GM10266 (cell line): ENCODE measurements at regions not wholly inside any gene's neighbourhood (a gene's known extent, or its start where the extent isn't known, plus 50 kb on each side); places are given as distances from the start of the nearest gene placed in this dataset.
A peak's percentile ranks its signal among the peaks of the same experiment; 100 is the strongest.
"Not testable (repeated sequence)": the region's sequence is repeated elsewhere in the genome, so short reads cannot be mapped to it uniquely, and the experiment has no call there.

Experiments used
- DNase-seq: peaks from one replicate; pipeline ENCODE4 v3.0.0; 2012; ENCODE audit errors: extremely low spot score
- TF ChIP-seq, protein P1 (sequence below): IDR thresholded peaks from 2 replicates; pipeline ENCODE4 v1.5.1; 2012; ENCODE audit warnings: mild to moderate bottlenecking, low read depth; ENCODE audit not compliant: control insufficient read depth, insufficient read depth; ENCODE audit errors: missing control alignments

DNA sequence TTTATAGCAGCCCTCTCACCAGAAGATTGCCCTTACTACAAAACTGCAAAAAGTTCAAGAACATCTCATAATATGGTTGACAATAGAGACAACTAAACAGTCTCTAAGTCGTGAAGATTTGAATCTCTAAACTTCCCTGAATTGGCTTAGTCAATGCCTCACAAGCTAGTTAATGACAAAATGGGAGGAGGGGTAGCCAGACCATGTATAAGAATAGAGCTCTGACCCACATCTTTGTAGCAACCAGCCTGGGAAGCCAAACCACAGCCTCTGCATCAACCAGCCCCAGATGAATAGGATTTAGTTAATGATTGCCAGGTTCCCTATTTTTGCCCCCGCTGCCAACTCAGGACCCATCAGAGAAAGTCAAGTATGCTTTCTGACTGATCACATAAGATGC, 1265.9 kb upstream of the PCDH10 start:
- not testable (repeated sequence) for DNase-seq

DNA sequence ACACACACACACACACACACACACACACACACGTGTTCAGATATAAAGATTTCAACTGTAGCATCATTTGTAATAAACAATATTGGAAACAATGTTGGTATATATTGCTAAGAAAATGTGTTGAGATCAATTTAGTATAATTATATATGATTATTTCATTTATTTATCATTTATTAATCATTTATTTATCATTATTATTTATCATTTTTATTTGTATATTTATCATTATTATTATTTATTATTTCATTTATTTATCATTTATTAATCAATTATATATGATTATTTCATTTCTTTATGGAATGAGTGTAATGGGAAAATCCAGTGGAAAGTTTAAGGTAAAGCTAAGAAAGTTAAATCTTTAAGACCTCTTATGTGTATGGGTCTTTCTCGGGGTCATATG, 1223.4 kb upstream of the PCDH10 start:
- DNase-seq: not testable (repeated sequence)

DNA sequence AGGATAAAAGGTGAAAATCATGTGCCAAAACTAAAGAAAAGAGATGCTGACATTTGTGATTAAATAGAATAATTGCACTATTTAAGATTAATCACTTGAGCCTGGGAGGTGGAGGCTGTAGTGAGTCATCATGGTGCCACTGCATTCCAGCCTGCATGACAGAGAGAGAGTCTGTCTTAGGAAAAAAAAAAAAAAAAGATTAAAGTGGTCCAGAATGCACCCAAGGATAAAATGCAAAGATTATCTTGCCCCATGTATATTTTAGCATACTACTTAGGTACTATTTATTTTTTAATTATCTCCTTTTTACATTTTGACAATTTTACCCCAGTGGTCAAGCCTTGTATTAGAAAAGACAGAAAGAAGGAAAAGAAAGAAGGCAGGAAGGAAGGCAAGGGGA, 1181.4 kb upstream of the PCDH10 start:
- DNase-seq: not testable (repeated sequence)

DNA sequence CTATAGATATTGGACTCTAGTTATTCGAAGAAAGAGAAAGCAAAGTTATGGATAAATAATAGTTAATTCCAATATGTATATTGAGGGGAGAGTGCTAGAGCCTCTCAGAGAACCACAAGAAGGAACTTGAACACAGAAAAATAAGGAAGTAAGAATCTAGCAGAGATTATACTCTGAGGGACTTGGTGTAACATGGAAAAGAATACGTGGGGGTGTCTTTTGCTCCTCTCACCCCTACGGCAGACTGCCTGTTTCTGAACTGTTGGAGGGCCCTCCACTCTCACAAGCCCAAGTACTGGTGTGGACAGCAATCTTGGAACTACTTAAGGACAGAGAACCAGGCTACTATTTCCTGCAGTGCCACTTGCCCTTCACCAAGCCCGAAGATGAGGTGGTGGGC, 1174.4 kb upstream of the PCDH10 start:
- peak; percentile 12 for DNase-seq
- TF ChIP-seq, protein P1, sequence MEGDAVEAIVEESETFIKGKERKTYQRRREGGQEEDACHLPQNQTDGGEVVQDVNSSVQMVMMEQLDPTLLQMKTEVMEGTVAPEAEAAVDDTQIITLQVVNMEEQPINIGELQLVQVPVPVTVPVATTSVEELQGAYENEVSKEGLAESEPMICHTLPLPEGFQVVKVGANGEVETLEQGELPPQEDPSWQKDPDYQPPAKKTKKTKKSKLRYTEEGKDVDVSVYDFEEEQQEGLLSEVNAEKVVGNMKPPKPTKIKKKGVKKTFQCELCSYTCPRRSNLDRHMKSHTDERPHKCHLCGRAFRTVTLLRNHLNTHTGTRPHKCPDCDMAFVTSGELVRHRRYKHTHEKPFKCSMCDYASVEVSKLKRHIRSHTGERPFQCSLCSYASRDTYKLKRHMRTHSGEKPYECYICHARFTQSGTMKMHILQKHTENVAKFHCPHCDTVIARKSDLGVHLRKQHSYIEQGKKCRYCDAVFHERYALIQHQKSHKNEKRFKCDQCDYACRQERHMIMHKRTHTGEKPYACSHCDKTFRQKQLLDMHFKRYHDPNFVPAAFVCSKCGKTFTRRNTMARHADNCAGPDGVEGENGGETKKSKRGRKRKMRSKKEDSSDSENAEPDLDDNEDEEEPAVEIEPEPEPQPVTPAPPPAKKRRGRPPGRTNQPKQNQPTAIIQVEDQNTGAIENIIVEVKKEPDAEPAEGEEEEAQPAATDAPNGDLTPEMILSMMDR: no peak

DNA sequence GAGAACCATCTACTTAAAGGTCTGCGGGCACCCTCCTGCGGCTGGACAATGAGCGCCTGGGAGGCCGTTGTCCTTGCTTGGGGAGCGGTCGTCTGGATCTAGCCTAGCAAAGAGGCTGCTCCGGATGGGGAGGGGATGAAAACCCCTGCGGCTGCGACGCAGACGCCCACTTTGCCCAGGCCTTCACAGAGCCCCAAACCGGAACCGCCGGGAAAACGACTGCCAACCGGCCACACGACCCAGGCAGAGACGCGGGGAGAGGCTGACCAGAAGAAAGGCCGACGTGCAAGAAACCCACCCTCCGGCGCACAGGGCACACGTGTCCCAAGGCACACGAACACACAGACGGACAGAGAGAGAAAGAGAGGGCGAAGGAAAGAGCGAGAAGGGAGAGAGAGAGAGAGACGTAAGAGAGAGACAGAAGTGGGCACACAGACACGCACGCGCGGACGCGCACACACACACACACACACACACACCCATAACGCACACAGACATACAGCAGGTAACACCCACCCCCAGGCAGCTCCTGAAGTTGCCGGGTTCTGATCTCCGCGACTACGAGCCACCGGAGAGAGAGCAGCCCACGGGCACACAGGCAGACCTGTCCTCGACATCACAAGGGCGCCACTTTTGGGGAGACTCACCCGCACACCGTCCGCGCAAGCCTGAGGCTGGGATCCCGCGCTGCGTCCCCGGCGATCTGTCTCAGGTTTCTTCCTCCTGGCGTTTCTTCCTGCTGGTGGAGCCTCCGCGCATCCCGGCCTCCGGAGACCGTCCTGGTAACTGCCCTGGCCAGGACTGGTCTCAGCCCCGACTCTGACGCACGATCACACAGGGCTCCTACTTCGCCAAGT, 1173.6 kb upstream of the PCDH10 start:
- DNase-seq: not testable (repeated sequence)

DNA sequence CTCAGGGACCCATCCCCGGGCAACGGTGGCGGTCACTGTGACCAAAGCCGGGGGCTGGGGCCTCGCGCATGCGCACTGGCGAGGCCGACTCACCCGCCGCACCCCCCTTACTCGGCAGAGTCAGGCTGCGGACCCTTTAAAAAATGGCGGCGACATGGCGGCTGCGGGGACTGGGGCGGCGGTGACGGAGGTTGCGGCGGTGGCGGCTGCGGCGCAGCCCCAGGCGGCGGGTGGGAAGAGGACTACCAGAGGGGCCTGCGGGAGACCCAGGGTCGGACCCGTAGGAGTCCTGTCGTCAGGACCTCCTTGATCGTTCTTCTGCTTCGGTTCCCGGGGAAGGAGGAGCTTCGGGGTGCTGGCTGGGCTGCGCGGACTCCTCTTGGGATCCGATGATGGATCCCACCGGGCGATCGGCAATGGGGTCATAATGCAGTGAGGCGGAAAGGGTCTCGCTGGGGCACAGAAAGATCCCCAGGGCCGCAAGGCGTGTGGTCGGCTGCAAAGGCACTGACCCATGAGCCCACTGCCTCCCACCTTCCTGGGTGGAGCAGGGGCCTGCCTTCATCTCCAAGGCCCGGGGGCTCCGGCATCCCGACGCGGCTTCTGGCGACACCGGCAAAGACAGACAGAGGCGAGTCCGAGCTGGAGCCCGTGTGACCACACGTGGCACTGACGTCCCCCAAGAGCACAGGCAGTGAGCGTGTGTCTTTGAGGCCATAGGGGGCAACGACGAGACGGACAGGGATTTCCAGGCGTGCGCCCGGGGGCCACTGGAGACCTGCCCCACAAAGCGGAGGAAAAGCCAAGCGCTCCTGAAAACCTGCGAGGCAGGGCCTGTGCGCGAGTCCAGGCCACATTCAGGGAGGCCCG, 1172.7 kb upstream of the PCDH10 start:
- not testable (repeated sequence) for DNase-seq

DNA sequence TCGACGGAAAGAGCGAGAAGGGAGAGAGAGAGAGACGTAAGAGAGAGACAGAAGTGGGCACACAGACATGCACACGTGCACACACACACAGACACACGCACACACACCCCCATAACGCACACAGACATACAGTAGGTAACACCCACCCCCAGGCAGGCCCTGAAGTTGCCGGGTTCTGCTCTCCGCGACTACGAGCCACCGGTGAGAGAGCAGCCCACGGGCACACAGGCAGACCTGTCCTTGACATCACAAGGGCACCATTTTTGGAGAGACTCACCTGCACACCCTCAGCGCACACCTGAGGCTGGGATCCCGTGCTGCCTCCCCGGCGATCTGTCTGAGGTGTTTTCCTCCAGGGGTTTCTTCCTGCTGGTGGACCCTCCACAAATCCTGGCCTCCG, 1171.0 kb upstream of the PCDH10 start:
- no peak for DNase-seq
- TF ChIP-seq, protein P1: no peak

DNA sequence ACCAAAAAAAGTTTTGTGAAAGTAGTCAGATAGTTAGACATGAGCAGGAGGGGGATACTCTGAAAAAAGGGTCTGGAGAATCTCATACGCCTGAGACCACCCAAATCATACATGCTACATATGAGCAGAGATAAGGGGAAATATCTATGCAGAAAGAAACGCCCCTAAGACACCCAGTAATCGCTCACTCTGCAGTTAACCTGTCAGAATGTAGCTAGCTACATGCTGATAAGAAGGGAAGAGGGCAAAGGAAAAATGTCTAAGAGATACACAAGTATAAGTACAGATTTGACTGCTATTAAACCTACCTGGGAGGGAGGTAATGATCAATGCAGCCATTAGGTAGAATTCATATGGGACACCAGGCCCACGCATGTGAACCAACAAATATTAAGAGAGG, 1159.5 kb upstream of the PCDH10 start:
- no peak for DNase-seq
- TF ChIP-seq, protein P1: no peak

DNA sequence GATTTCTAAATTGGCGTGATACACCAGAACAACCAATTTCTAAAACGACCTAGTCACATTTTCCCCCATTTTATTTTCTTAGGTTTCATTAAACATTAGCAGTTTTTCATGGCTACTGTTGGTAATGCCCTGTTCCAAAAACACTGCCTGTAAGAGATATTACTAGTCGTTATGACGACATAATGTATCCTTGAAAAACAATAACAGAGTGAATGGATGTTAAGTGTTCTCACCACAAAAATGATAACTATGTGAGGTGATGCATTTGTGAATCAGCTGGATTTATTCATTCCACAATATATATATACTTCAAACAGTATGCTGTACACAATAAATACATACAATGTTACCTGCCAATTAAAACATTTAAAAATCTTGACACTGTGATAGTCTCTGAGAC, 1147.6 kb upstream of the PCDH10 start:
- TF ChIP-seq, protein P1: no peak
- DNase-seq: no peak

DNA sequence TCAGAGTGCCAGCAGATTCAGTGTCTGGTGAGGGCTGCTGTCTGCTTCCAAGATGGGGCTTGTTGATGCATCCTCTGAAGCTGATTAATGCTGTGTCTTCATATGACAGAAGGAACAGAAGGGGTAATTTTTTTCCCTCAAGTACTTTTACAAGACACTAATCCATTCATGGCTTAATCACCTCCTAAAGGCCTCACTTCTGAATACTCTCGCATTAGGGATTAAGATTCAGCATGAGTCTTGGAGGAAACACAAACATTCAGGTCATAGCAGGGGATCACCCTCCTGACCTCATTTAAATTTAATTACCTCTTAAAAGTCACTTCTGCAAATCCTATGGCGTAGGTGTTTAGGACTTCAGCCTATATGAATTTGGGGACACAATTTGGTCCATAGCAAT, 1145.5 kb upstream of the PCDH10 start:
- no peak for DNase-seq
- TF ChIP-seq, protein P1: no peak
